Suprapubic skin (tissue), 4 donors: ENCODE measurements at regions not wholly inside any gene's neighbourhood (a gene's known extent, or its start where the extent isn't known, plus 50 kb on each side); places are given as distances from the start of the nearest gene placed in this dataset.

Source experiments
- POLR2A ChIP-seq, 2 donors: fragments of 450-650 bp; IDR thresholded peaks; one replicate each; pipeline ENCODE4 v1.6.1; 2017; ENCODE audit warnings: antibody characterized with exemption in 2 of 2, mild to moderate bottlenecking in 2 of 2, moderate library complexity in 2 of 2
- POLR2AphosphoS5 ChIP-seq, 3 donors: sonication (generic); formaldehyde crosslinking; IDR thresholded peaks; one replicate each; pipeline ENCODE4 v1.6.1; 2017; ENCODE audit warnings: antibody characterized with exemption in 3 of 3
- TF ChIP-seq, protein P1 (sequence below), 2 donors: fragments of 200-600 bp in 1 of 2; fragments of 450-650 bp in 1 of 2; sonication (generic) in 1 of 2; IDR thresholded peaks; one replicate each; pipeline ENCODE4 v1.5.1; 2016 to 2019; ENCODE audit warnings: antibody characterized with exemption in 2 of 2, mild to moderate bottlenecking in 1 of 2, moderate library complexity in 1 of 2

DNA sequence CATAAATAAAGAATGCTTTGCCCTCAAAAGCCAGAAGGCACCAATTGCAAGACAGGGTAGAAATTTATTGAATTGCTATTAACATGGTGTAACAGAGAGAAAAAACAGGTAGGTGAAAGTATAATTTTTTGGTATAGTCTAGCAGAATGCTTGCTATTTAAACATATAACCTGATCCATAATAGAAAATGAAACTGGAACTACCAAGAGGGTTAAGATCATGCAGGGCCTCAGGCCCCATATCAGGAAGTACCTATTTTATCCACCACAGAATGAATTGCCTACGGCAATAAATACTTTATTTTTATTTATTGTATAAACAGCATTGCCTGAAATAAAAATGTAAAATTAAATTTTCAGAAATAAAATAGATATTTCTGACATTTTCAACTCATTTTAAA, 159.5 kb downstream of the PRR20E start:
- TF ChIP-seq, protein P1, sequence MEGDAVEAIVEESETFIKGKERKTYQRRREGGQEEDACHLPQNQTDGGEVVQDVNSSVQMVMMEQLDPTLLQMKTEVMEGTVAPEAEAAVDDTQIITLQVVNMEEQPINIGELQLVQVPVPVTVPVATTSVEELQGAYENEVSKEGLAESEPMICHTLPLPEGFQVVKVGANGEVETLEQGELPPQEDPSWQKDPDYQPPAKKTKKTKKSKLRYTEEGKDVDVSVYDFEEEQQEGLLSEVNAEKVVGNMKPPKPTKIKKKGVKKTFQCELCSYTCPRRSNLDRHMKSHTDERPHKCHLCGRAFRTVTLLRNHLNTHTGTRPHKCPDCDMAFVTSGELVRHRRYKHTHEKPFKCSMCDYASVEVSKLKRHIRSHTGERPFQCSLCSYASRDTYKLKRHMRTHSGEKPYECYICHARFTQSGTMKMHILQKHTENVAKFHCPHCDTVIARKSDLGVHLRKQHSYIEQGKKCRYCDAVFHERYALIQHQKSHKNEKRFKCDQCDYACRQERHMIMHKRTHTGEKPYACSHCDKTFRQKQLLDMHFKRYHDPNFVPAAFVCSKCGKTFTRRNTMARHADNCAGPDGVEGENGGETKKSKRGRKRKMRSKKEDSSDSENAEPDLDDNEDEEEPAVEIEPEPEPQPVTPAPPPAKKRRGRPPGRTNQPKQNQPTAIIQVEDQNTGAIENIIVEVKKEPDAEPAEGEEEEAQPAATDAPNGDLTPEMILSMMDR (IDR thresholded peaks at IDR 0.05), result no peak
- no peak for TF ChIP-seq POLR2AphosphoS5 (IDR thresholded peaks at IDR 0.05)
- TF ChIP-seq POLR2A (IDR thresholded peaks at IDR 0.05), result no peak
